Spleen (tissue), 11 donors: ENCODE measurements at regions not wholly inside any gene's neighbourhood (a gene's known extent, or its start where the extent isn't known, plus 50 kb on each side); places are given as distances from the start of the nearest gene placed in this dataset.

Source experiments
- DNase-seq: peaks from one replicate; pipeline ENCODE4 v3.0.0-alpha.2; 2020
- H3K27ac ChIP-seq, 8 donors: fragments of 200-600 bp; sonication (generic) in 7 of 8; 1 replicate in 4 of 8; 2 replicates in 4 of 8; pipeline versions ENCODE4 v1.5.0 to v1.8.0; 2016 to 2021; ENCODE audit warnings: inconsistent platforms in 4 of 8, mild to moderate bottlenecking in 4 of 8, moderate library complexity in 1 of 8
- H3K27me3 ChIP-seq, 7 donors: fragments of 200-600 bp; sonication (generic) in 6 of 7; replicated peaks in 1 of 7; 1 replicate in 4 of 7; 2 replicates in 3 of 7; pipeline versions ENCODE4 v1.5.0 to v1.8.0; 2016 to 2021; ENCODE audit warnings: inconsistent platforms in 3 of 7, mild to moderate bottlenecking in 1 of 7
- H3K36me3 ChIP-seq, 6 donors: fragments of 200-600 bp; sonication (generic) in 5 of 6; 1 replicate in 4 of 6; 2 replicates in 2 of 6; pipeline versions ENCODE4 v1.5.0 to v1.8.0; 2016 to 2021; ENCODE audit warnings: inconsistent platforms in 2 of 6
- H3K4me1 ChIP-seq, 6 donors: fragments of 200-600 bp; sonication (generic) in 5 of 6; 1 replicate in 3 of 6; 2 replicates in 3 of 6; pipeline versions ENCODE4 v1.5.0 to v1.8.0; 2016 to 2021; ENCODE audit warnings: inconsistent platforms in 3 of 6
- H3K4me3 ChIP-seq, 8 donors: fragments of 200-600 bp; sonication (generic) in 7 of 8; 1 replicate in 4 of 8; 2 replicates in 4 of 8; pipeline versions ENCODE4 v1.5.0 to v1.8.0; 2016 to 2021; ENCODE audit warnings: inconsistent platforms in 4 of 8, mild to moderate bottlenecking in 4 of 8, moderate library complexity in 2 of 8
- H3K9me3 ChIP-seq, 8 donors: fragments of 200-600 bp; sonication (generic) in 7 of 8; 1 replicate in 4 of 8; 2 replicates in 4 of 8; pipeline versions ENCODE4 v1.5.0 to v1.8.0; 2016 to 2021; ENCODE audit warnings: inconsistent platforms in 4 of 8
- CTCF ChIP-seq, 11 experiments: fragments of 200-600 bp in 7 of 11; fragments of 450-650 bp in 4 of 11; sonication (generic) in 4 of 11; IDR thresholded peaks in 8 of 11; conservative IDR thresholded peaks in 3 of 11; 1 replicate in 7 of 11; 2 replicates in 4 of 11; pipeline versions ENCODE4 v1.4.0 to v1.8.0; 2016 to 2021; ENCODE audit warnings: antibody characterized with exemption in 11 of 11, inconsistent platforms in 4 of 11, mild to moderate bottlenecking in 1 of 11
- POLR2A ChIP-seq, 3 donors: fragments of 450-650 bp; IDR thresholded peaks; one replicate each; pipeline ENCODE4 v1.5.1; 2017; ENCODE audit warnings: antibody characterized with exemption in 3 of 3, mild to moderate bottlenecking in 1 of 3
- POLR2AphosphoS5 ChIP-seq, 3 donors: sonication (generic); formaldehyde crosslinking; IDR thresholded peaks; one replicate each; pipeline ENCODE4 v1.5.1; 2017; ENCODE audit warnings: antibody characterized with exemption in 3 of 3
- WGBS, 5 donors: extraction: QIAGEN DNeasy Blood & Tissue Kit in 3 of 5; methylation state at CpG; one replicate each; pipeline versions ENCODE4 v1.1.5 to v1.1.7; 2013 to 2018; 5-methylcytosine and 5-hydroxymethylcytosine counted together
- intact Hi-C: fragments of 100-400 bp; cut with DNase I; formaldehyde crosslinking; loops from one replicate; pipeline ENCODE4 v1.15.0; 2023; ENCODE audit warnings: low total_unique reads
- donor health status: healthy with polysubstance abuse.
- donor health status: DM: no; HTN: no; CAD: no; lungs with moderate emphysema.
- donor health status: DM: no; HTN: no; CAD: no.
- donor health status: Bipolar disorder and iron deficiency.
- donor health status: healthy.
- donor health status: DM: no; HTN: no; CAD: no.
- donor health status: DM: yes; HTN: yes; CAD: no.

- intact Hi-C loops: no loop called here
- H3K4me1 ChIP-seq: peaks cover 0 to 15% (median 3%) of the 10 kb centered on the region in 6 donors
- H3K27ac ChIP-seq: no peak overlapping the region
- TF ChIP-seq POLR2A (IDR thresholded peaks at IDR 0.05): no peak
- no peak for TF ChIP-seq CTCF (IDR thresholded peaks at IDR 0.05 in 8 of 11, conservative IDR thresholded peaks at IDR 0.05 in 3 of 11)
- no peak for TF ChIP-seq POLR2AphosphoS5 (IDR thresholded peaks at IDR 0.05)
- no peaks in the 10 kb centered on the region for H3K36me3 ChIP-seq
- H3K9me3 ChIP-seq: no peaks in the 10 kb centered on the region
- 72 to 89% (median 77%) methylated on average over 2 of the region's 2 CpGs for WGBS, 5 donors
- H3K27me3 ChIP-seq: no peaks in the 10 kb centered on the region
- no peak overlapping the region for H3K4me3 ChIP-seq
- no peak for DNase-seq
Observed at GRCh38 chr18:44552706-44553105, 128.0 kb upstream of the SETBP1 start.

- WGBS, 5 donors: 36 to 62% (median 61%) methylated on average over 3 of the region's 3 CpGs
- DNase-seq: no peak
- Histone ChIP-seq H3K36me3 (no peaks in the 10 kb centered on the region), H3K4me1 (no peaks in the 10 kb centered on the region), H3K27ac (no peak overlapping the region), H3K27me3 (no peaks in the 10 kb centered on the region), H3K4me3 (no peak overlapping the region), H3K9me3 (no peaks in the 10 kb centered on the region)
- no peak for TF ChIP-seq POLR2AphosphoS5 (IDR thresholded peaks at IDR 0.05)
- no peak for TF ChIP-seq POLR2A (IDR thresholded peaks at IDR 0.05)
- no peak for TF ChIP-seq CTCF (IDR thresholded peaks at IDR 0.05 in 8 of 11, conservative IDR thresholded peaks at IDR 0.05 in 3 of 11)
- intact Hi-C loops: no loop called here
Observed at GRCh38 chr18:44556296-44556695, 124.4 kb upstream of the SETBP1 start.

GRCh38 chr18:44557616-44558151 is 123.0 kb upstream of the SETBP1 start:
- TF ChIP-seq CTCF (IDR thresholded peaks at IDR 0.05 in 8 of 11, conservative IDR thresholded peaks at IDR 0.05 in 3 of 11) (no peak), POLR2A (IDR thresholded peaks at IDR 0.05) (no peak), POLR2AphosphoS5 (IDR thresholded peaks at IDR 0.05) (no peak)
- 85 to 92% (median 89%) methylated on average over 2 of the region's 2 CpGs for WGBS, 5 donors
- no peak overlapping the region for H3K27ac ChIP-seq
- H3K27me3 ChIP-seq: no peaks in the 10 kb centered on the region
- no peak overlapping the region for H3K4me3 ChIP-seq
- intact Hi-C loops: no loop called here
- H3K9me3 ChIP-seq: no peaks in the 10 kb centered on the region
- DNase-seq: no peak
- no peaks in the 10 kb centered on the region for H3K36me3 ChIP-seq
- H3K4me1 ChIP-seq: no peaks in the 10 kb centered on the region

GRCh38 chr18:44558767-44559166 is 121.9 kb upstream of the SETBP1 start:
- WGBS, 5 donors: 75 to 90% (median 80%) methylated on average over 1 of the region's 1 CpG

More at GRCh38 chr18:44558767-44559166, 121.9 kb upstream of the SETBP1 start:
- no peaks in the 10 kb centered on the region for H3K36me3 ChIP-seq
- TF ChIP-seq POLR2AphosphoS5 (IDR thresholded peaks at IDR 0.05) (no peak), CTCF (IDR thresholded peaks at IDR 0.05 in 8 of 11, conservative IDR thresholded peaks at IDR 0.05 in 3 of 11) (no peak), POLR2A (IDR thresholded peaks at IDR 0.05) (no peak)
- intact Hi-C loops: no loop called here
- H3K4me1 ChIP-seq: no peaks in the 10 kb centered on the region
- H3K9me3 ChIP-seq: no peaks in the 10 kb centered on the region
- H3K4me3 ChIP-seq: no peak overlapping the region
- no peaks in the 10 kb centered on the region for H3K27me3 ChIP-seq
- H3K27ac ChIP-seq: no peak overlapping the region
- no peak for DNase-seq
